Renal pelvis (tissue), 1 donor: ENCODE measurements at regions not wholly inside any gene's neighbourhood (a gene's known extent, or its start where the extent isn't known, plus 50 kb on each side); places are given as distances from the start of the nearest gene placed in this dataset.
"Not testable (repeated sequence)": the region's sequence is repeated elsewhere in the genome, so short reads cannot be mapped to it uniquely, and the experiment has no call there.

Experiments used
- DNase-seq: peaks from one replicate; pipeline ENCODE4 v3.0.0-alpha.2; 2013

DNA sequence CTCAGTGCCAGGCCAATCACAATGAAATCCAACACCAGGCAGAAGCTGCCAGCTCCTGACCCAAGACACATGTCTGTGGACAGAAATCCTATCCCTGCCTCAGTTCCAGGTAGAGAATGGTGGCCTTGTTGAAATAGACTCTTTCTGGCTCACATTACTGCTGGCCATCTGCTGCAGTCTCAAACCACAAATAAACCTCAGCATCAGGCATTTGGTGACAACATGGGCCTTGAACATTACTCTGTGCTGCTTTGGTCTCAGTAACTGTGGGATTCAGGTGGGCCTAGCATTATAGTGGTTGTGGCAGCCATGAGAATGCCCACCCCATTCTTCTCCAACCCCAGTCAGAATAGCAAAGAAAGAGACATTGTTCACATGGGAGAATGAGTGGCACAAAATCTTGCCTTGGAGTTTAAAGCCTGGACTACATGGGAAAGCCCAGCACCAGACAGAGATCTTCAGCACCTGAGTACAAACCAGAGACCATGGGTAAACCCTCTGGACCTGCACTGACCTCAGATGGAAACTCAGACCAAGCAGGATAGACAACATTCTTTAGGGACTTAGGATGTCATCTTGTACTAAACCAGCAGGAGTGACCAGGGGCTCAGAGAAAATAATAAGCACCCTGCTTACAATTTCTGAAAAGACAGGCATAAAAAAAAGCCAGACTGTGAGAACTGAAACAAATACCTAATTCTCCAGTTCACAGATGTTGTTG, 50.4 kb upstream of the TRAM1L1 start:
- DNase-seq: no peak

DNA sequence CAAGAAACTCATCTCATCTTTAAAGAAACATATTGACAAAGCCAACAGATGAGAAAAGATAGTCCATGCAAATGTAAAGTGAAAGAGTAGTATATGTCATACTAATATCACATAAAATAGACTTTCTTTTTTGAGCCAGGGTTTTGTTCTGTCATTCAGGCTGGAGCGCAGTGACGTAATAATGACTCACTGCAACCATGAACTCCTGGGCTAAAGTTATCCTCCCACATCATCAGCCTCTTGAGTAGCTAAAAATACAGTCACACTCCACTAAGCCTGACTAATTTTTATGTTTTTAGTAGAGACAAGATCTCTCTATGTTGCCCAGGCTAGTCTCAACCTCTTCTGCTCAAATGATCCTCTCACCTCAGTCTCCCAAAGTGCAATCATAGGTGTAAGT, 51.8 kb upstream of the TRAM1L1 start:
- no peak for DNase-seq

DNA sequence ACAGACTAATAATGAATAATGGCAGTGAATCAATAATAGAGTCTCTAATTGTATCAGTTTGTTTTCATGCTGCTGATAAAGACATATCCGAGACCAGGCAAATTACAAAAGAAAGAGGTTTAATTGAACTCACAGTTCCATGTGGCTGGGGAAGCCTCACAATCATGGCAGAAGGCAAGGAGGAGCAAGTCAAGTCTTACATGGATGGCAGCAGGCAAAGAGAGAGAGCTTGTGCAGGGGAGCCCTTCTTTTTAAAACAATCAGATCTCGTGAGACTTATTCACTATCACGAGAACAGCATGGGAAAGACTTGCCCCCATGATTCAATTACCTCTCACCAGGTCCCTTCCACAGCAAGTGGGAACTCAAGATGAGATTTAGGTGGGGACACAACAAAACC, 53.4 kb upstream of the TRAM1L1 start:
- DNase-seq: not testable (repeated sequence)

DNA sequence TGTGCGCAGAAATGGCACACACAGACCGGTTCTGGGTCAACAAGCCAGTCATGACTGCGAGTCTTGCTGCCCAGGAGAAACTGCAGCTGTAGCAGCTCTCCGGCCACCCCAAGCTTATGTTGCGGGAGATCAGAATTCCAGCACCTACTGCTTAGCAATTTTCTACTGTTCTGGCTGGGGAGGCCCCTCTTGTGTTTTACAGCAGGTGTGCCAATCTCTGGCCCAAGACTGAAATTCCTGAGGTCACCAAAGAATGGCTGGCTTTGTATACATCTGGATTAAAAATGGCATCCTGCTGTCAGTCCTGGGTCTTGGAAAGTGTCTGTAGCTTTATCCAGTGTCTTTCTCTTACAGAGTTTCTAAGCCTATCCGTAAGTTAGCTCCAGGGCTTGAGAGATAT, 68.9 kb upstream of the TRAM1L1 start:
- no peak for DNase-seq

DNA sequence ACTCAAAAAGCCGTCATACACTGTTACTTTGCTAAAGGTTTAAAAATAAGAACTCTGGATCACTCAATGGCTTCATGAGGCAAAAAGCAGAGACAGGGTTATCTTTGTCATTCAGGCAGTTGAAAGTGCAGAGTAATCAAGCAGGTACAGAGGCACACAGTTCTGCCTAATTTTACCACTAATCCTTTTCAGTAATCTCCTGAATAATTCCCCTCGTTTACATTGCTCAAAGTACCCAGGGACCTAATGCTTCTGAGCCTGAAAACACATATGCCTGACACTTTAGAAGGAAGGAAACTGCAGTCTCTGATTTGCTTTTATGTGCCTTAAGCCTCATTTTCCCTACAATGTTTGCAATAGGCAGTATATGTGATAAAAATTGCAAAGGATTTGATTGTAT, 71.4 kb upstream of the TRAM1L1 start:
- DNase-seq: no peak

DNA sequence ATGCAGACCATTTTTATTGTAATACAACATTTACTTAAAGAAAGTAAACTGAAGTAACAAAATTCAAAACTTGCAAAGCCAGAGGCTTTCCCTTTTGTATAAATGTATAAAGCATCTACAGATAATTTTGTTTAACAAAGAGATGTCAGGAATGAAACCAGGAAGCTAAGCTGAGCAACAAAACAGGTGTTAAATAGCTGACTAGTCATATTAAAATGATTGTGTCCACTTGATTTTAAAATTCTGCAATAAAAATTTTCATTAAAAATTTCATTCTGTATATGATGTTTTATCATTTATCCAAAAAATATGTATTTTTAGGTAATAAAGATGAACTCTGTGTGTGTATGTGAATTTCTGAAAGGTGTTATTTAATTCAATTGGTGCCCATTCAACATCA, 72.0 kb upstream of the TRAM1L1 start:
- DNase-seq: no peak

DNA sequence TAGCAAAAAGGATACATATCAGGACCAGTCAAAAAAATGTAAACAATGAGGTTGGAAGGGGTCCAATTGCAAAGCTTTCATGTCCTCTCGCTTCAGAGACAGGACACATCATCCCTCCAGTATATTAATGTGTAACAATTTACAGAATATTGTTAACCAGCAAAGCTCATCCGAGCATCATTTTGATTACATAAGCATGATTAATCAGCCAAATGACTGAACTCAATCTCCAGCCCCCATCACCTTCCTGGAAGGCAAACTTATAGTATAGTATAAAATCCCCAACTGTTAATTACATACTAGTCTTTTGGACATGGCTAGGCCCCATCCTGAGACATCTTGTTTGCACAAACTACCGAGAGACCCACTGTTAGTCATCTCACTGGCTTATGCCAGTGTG, 77.6 kb upstream of the TRAM1L1 start:
- no peak for DNase-seq

DNA sequence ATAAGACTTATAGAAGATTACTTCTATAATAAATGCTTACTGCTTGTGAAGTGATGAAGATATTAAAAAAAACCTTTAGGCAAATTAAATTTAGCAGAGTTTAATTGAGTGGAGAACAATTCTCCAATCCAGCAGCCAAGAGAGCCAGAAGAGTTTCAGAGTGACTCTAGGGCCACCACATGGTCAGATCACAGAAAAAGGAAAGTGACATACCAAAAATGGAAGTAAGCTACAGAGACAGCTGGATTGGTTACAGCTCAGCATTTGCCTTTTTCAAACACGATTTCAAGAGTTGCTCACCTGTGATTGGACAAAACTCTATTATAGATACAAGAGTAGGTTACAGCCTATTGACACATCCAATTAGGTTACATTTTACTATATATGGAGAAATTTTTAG, 79.0 kb upstream of the TRAM1L1 start:
- DNase-seq: no peak

DNA sequence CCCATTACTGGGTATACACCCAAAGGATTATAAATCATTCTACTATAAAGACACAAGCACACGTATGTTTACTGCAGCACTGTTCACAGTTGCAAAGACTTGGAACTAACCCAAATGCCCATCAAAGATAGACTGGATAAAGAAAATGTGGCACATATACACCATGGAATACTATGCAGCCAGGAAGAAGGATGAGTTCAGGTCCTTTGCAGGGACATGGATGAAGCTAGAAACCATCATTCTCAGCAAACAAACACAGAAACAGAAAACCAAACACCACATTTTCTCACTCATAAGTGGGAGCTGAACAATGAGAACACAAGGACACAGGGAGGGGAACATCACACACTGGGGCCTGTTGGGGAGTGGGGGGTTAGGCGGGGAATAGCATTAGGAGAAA, 90.0 kb upstream of the TRAM1L1 start:
- not testable (repeated sequence) for DNase-seq

DNA sequence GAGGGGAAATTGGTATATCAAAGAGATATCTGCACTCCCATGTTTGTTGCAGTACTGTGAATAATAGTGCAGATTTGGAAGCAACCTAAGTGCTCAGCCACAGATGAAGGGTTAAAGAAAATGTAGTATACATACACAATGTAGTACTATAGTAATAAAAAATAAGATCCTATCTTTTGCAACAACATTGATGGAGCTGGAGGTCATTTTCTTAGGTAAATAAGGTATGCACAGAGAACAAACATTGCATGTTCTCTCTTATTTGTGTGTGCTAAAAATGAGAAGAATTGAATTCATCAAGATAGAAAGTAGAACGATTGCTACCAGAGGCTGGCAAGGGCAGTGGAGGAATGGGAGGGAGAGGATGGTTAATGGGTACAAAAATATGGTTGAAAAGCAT, 117.9 kb upstream of the TRAM1L1 start:
- DNase-seq: no peak

DNA sequence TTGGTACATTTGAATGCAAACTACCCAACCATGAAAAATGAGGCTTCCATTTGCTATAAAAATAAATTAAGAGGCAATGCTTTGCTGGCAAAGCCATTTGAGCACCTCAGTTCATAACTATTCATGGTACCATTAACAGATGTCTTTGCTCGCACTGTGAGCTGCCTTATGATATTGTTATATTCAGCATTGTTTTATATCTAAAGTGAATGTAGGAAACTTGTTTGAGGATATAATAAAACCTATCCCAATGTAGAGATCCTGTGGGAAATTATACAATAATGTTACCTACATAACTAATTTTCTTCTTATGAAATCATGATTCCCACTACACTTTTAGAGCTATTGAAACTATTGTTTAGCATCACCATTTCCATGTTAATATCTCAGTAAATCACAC, 125.2 kb upstream of the TRAM1L1 start:
- DNase-seq: no peak

DNA sequence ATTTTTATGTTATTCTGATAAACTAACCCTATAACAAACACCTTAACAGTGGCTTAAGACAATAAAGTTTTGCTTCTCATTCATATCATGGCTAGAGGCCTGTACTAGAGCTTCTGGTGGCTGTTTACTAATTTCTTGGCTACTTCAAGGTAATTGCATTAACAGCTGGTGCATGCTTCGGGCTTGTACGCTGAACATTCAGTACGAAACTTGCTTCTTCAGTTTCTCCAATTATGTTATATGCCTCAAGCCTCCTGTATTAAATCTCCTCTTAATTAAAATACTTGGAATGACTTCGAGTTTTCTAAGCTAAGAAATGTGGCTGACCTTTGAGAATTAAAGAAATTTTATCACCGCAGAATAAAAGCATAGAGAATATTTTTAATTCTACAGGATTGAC, 138.9 kb upstream of the TRAM1L1 start:
- no peak for DNase-seq

DNA sequence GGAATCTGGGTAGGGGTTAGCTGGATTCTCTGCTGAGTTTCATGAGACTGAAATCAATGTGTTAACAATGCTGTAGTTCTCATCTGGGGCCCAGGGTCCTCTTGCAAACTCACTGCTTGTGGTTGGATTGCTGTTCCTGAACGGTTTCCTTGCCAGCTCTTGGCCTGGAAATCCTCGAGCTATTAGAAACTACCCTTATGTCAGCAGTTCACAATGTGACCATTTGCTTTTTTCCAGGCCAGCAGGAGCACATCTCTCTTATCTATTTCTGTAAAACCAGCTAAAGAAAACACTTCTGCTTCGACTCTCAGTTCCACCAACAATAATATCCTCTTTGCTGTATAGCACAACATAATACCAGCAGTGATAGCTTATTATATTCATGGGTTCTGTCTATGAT, 140.1 kb upstream of the TRAM1L1 start:
- no peak for DNase-seq

DNA sequence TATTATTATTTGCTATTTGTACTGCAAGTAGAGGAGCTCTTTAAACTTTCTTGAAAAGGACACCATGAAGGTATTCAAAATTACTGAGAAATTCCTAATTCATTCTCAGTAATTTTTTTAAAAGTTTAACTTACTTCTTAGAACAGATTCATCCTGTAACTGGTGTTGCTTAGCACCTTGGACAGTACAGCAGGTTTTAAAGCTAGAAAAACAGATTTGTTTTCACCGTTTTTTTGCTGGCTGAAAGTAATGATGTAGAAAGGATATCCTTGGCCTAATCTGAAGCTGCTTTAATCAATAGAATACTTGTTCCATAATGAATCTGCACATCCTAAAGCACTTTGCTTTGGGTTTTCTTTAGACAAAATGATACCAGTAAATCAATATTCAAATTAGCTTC, 142.5 kb upstream of the TRAM1L1 start:
- DNase-seq: no peak

DNA sequence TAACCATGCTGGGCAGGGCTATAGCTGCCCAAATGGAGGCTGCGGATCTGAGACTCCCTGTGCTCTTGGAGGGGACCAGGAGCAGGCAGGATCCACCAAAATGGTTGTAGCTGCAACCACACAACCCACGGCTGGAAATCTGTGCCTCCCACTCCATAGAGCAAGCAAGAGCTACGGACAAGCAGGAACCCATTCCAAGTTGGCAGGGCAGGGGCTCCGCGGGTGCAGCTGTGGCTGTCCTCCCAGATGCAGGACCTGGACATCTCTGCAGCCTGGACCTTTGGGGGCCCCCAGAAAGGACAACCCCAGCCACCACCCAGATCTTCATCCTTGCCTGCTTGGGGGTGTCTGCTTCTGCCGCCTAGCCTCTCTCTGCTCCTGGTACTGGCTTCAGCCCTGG, 154.1 kb upstream of the TRAM1L1 start:
- DNase-seq: no peak

DNA sequence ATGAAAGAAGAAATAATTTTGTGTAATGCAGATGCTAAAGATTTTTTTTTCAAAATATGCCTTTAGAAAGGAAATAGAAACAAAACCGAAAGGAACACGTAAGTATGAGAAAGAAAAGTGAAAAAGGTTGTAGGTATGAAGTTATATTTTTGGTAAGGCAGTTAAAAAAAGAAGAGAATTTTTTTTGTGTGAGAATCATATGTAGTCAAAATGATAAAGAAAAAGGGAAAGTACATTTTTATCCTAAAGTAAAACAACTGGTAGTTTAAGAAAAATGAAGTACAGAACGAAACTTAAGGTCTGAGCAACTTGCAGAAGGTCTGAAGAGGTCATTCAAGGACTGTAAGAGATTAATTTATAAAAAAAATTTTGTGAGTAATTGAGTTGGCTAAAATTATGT, 164.0 kb upstream of the TRAM1L1 start:
- no peak for DNase-seq

DNA sequence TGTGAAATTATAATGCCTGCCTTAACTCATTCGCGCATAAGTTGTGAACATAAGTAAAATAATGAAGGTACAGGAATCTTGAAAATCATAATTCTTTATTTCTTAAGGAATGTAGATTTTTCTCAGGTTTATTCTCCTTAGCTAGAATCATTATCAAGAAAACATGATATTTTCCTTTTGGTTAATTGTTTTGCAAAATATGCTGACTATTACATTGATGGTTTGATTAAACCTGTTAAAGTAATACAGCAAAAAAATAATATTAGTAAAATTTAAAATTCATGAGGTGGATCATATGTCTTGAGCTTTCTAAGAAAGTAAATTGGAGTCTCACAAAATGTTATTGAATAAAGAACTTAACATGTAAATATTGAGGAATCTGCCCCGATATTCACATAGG, 178.7 kb upstream of the TRAM1L1 start:
- no peak for DNase-seq

DNA sequence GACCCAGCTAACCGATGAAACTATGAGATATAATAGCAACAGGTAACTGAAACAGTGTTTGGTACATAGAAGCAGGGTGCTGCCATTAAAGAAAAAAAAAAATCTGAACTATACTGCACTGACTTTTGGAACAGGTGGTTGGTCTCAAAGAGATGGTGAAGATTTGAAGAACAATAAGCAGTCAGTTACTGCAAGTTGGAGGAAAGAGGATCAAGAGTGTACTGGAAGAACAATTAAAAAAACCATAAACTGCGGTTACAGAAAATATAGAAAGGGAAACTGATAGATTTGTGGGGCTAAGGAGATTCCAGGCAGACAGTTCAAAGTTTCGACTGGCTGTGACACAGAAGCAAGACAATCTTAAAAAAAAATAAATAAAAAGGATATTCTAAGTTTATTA, 181.9 kb upstream of the TRAM1L1 start:
- no peak for DNase-seq

DNA sequence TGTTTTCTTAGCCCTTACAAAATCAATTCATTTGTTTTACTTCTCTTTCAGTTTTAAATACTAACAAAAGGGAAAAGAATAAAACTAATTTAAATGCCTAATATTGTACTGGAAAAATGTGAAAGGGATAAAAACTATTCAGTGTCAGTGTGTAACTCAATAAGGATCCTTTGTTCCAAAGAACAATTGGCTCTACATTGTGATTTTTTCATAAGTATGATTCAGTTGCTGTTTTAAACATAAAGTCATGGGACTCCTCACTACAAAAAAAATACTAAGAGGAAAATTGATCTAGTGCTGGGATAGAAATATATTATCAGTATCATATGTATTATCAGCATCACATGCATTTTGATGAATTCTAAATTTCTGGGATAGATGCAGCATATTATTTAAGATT, 199.4 kb upstream of the TRAM1L1 start:
- DNase-seq: no peak

DNA sequence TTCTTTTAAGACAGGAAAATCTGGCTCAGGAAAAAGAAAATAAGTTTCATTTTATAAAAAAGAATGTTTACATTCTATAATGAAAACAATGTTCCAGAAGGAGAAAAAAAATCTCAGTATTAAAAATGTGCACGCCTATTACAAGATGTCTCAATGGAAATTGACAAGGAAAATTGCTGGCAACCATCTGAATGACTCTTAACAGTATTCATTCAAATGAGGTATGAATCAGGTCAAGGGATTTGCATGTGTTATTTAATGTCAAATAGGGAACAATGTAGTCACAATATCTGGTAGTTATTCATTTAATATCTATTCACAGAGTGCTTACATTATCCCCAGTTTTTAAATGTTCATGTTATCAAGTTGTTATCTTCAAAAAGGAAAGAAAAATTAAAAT, 208.4 kb upstream of the TRAM1L1 start:
- no peak for DNase-seq

DNA sequence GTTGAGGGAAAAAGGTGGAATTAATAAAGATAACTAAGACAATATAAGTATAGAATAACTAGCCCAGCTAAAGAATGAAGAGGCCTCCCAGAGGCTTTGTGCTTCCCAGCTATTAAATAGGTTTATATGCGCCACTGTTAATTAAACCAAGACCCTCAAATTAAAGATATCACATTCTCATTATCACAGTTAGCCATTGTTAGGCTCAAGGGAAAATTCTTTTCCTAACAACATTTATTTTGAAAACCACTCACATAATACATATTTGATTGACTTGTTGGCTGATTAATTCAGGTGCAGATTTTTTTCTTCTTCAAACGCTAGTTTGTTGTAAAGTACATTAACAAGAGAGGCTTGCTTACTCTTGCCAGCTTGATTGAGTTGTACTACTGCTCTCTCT, 216.8 kb upstream of the TRAM1L1 start:
- no peak for DNase-seq

DNA sequence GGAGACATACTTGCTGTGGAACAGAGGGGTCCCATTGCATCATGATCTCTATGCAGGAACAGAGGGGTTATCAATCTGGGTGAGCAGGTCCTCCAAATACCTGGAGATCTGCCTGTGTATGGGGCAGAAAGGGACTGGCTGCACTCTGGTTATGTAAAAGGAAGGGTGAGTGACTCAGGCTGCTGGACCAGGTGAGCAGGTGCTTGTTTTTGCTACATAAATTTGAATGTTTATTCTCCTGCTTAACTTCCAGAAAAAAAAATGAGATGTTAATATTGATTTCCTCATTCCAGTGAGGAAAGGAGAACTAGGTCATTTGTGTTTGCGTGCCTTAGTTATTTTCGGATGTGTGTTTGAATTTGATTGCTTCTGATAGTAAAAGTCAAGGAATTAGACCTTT, 225.8 kb upstream of the TRAM1L1 start:
- no peak for DNase-seq

DNA sequence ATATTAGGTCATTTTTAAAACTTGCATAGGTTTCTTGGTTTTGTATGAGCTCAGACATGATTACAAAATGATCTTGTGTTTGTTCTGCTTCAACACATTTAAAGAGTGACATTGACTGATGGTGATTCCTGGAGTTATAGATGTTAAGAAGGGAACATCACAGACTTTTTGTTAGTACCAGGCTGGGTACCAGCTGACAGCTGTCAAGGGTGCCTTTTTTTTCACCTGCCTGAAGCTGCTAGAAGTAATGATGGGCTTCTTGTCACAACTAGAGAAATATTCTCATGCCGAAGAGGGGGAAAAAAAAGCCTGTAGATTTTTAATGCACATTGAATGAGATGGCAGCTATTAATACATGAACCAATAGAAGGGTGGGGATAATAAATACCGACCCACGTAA, 226.6 kb upstream of the TRAM1L1 start:
- DNase-seq: no peak

DNA sequence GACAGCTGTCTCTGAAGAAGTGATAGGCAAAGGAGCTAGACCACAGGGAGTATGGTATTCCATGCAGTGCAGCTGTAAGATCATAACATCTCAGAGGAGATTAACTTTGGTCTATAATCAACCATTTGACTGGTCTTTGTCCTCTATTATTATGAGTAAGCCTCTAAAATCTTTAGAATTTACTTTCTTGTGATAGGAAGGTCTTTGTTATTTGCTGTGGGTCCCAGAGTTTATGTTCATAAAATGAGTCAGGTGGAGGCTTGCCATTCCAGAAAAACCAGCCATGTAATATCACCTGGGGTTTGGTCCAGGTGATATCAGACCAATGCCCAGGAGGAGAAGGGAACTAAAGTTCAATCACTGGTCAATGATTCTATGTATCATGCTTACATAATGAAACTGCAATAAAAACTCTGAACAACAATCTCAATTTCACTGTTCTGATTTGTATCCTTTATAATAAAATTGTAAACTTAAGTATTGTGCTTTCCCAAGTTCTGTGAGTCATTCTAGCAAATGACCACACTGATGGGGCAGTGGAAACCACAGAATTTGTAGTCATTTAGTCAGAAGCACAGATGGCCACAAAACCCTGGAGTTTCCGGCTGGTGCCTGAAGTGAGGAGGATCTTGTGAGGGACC, 239.6 kb upstream of the TRAM1L1 start:
- DNase-seq: no peak
